Duodenal mucosa (tissue), 2 donors: ENCODE measurements at regions not wholly inside any gene's neighbourhood (a gene's known extent, or its start where the extent isn't known, plus 50 kb on each side); places are given as distances from the start of the nearest gene placed in this dataset.

Experiments
- H3K27ac ChIP-seq: one replicate; pipeline ENCODE4 v1.7.0; 2013; ENCODE audit warnings: low read depth, low read length
- H3K27me3 ChIP-seq, 2 donors: one replicate each; pipeline ENCODE4 v1.7.0; 2013; ENCODE audit warnings: low read length in 2 of 2, control low read depth in 1 of 2; ENCODE audit not compliant: insufficient read depth in 2 of 2, control insufficient read depth in 1 of 2
- H3K36me3 ChIP-seq, 2 donors: one replicate each; pipeline ENCODE4 v1.7.0; 2013; ENCODE audit warnings: low read length in 2 of 2, control low read depth in 1 of 2; ENCODE audit not compliant: insufficient read depth in 2 of 2, control insufficient read depth in 1 of 2
- H3K4me1 ChIP-seq, 2 donors: one replicate each; pipeline ENCODE4 v1.7.0; 2013; ENCODE audit warnings: low read length in 2 of 2, control low read depth in 1 of 2; ENCODE audit not compliant: insufficient read depth in 2 of 2, control insufficient read depth in 1 of 2
- H3K4me3 ChIP-seq, 2 donors: one replicate each; pipeline ENCODE4 v1.7.0; 2013; ENCODE audit warnings: low read length in 2 of 2, low read depth in 1 of 2
- H3K9ac ChIP-seq, 2 donors: one replicate each; pipeline ENCODE4 v1.7.0; 2013; ENCODE audit warnings: low read length in 2 of 2, low read depth in 1 of 2
- H3K9me3 ChIP-seq, 2 donors: one replicate each; pipeline ENCODE4 v1.7.0; 2013; ENCODE audit warnings: low read length in 2 of 2, control low read depth in 1 of 2; ENCODE audit not compliant: control insufficient read depth in 1 of 2

DNA sequence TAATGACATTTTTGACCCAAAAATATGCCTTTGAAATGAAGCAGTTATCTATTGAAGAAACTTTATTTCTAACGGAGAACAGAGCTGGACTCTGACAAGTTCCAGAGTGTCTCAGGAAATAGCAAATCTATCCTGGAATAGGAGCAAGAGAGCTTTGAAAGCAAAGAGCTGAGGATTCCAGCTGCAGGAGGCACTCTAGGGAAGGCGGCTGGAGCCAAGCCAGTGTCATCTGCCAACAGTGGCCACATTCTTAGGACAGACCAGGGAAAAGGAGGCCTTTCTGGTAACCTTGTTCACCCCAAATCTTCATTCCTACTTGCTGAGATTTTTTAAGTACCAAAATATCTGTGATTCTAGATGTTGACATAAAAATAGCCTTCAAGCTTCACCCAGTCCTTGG is 493.5 kb upstream of the B3GAT1 start:
- Histone ChIP-seq H3K36me3 (no peaks in the 10 kb centered on the region), H3K4me3 (no peak overlapping the region), H3K4me1 (no peaks in the 10 kb centered on the region), H3K9me3 (no peaks in the 10 kb centered on the region), H3K9ac (no peak overlapping the region), H3K27ac (no peak overlapping the region), H3K27me3 (no peaks in the 10 kb centered on the region)

DNA sequence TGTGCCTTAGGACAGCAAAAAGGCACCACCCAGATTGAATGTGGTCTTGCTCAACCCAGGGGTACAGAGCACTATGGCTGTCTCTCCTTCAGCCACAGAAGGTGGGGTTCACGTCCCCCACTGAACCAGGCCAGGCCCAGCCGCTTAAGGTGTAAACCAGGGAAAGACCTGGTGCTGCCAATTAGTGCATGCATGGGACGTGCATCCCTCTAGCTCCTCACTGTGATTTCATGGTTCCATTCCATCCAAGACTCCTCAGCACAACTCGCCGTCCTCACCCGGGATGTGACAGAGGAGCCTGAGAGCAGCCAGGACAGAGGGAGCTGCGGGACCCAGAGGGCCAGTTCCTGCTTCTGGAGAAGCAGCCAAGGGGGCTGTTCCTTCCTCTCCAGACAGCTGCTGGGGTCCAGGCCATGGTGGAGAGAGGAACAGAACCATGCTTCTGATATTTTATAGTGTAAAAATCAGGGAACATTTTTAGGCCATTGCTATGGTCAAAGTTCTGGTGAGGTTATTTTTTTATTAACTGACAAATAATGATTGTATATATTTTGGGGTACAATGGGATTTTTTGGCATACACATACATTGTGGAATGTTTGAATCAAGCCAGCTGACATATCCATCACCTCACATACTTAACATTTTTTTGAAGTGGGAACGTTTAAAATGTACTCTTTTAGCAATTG is 492.2 kb upstream of the B3GAT1 start:
- no peaks in the 10 kb centered on the region for H3K4me1 ChIP-seq
- H3K36me3 ChIP-seq, result no peaks in the 10 kb centered on the region
- no peaks in the 10 kb centered on the region for H3K27me3 ChIP-seq
- H3K27ac ChIP-seq, result no peak overlapping the region
- H3K9me3 ChIP-seq, result no peaks in the 10 kb centered on the region
- no peak overlapping the region for H3K4me3 ChIP-seq
- H3K9ac ChIP-seq, result no peak overlapping the region

DNA sequence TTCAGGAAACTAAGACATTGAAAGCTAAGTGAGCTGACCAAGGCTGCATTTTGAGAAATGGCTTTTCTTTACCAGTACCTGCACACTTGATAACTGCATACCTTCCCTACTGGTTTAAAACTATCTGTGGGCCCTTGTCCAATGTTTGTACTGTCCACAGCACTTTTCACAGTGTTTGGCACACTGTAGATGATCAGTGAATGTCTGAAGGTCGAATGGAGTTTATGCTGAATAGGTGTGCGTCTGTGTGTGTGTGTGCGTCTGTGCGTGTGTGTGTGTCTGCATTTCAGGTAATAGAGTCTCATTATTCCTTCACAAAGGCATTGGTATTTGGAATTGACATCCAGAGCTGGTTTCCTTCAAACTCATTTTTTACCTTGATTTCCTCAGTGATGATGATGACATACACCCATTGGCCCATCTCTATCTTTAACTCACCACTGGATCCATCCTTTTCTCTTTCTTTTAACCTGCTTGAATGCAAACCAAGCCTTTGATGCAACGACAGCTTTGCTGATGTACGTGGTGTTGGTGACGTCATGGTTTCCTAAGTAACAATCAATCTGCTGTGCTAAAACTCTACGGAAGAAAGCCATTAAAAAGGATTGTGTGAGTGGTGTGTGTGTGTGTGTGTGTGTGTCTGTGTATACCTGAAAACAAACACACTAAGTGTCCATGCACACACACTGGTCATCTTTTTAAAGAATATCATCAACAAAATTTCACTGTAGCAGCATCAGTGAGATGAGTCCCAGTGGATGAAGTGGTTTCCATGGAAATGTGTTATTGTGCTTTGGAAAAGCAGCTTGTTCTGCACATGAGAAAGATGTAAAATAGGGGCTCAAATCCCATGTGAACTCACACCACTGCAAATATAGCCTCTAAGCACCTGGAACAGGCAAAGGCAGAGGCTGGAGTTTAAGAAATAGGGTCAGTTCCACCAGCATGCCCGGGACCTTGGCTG is 490.2 kb upstream of the B3GAT1 start:
- no peak overlapping the region for H3K27ac ChIP-seq
- H3K9ac ChIP-seq, result no peak overlapping the region
- no peak overlapping the region for H3K4me3 ChIP-seq
- H3K9me3 ChIP-seq, result no peaks in the 10 kb centered on the region
- no peaks in the 10 kb centered on the region for H3K4me1 ChIP-seq
- H3K36me3 ChIP-seq, result no peaks in the 10 kb centered on the region
- no peaks in the 10 kb centered on the region for H3K27me3 ChIP-seq

DNA sequence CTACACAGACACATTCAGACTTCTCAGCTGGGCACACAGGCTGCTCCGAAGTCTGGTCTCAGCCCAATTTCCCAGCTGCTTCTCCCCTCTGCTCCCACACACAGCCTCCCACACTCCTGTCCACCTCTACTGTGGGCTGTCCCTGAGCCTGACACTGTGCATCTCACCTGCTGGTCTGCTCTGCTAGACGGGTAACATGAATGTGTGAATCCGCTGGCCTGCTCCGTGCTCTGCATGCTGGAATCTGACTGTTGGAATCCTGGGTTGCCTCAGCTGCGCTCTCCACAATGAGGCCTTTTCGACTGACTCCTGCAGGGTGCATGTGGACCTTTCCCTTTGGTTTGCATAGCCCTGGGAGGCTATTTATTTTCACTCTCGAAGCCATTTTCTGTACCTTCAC is 489.5 kb upstream of the B3GAT1 start:
- Histone ChIP-seq H3K36me3 (no peaks in the 10 kb centered on the region), H3K27ac (no peak overlapping the region), H3K4me3 (no peak overlapping the region), H3K4me1 (no peaks in the 10 kb centered on the region), H3K9me3 (no peaks in the 10 kb centered on the region), H3K9ac (no peak overlapping the region), H3K27me3 (no peaks in the 10 kb centered on the region)

DNA sequence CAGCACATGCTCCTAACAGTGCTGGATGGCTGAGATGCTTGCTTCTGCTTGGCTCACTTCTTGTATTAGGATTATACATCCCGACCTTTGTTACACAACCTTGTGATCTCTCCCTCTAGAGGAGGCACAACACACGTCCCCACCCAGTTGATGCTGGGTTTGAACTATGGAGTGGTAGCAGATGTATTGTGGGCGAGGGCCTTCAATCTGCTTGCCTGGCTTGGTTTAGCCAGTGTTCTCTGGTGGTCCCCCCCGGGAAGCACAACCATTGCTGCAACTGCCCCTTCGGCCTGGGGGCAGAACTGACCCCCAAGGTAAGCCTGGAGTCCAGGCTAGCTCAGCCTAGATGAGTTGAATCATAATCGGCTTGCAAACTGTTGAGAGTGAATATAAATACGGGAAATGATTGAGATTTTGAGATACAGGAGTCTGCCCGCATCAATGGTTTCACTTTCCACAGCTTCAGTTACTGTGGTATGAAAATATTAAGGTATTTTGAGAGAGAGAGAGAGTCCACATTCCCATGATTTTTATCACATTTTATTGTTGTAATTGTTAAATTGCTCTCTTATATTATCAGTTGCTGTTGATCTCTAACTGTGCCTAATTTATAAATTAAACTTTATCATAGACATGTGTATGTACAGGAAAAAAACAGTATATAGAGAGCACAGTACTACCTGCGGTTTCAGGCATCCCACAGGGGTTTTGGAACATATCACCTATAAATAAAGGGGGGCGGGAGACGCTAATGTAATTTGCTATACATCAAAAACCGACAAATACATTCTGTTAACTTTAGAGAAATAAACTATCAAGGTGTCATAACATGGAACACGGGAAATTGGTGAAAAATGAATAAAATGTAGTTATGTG is 482.0 kb upstream of the B3GAT1 start:
- Histone ChIP-seq H3K4me1 (no peaks in the 10 kb centered on the region), H3K9me3 (no peaks in the 10 kb centered on the region), H3K27me3 (no peaks in the 10 kb centered on the region), H3K4me3 (no peak overlapping the region), H3K9ac (no peak overlapping the region), H3K27ac (no peak overlapping the region), H3K36me3 (no peaks in the 10 kb centered on the region)

DNA sequence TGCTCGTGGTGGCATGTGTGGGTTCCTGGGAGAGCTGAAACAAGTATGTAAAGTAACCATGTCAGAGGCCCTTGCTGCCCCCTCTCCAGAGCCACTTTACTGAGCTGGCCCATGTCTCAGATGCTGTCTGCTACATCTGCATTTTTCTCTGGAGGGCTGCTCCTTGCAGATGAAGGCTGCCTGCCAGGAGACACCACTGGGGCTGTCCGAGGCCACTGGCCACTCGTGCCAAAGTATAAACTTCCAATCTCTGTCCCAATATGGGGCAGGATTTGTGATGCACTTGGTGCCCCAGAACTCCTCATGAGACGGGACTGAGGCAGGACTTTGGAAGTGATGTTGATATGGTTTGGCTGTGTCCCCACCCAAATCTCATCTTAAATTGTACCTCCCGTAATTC is 478.4 kb upstream of the B3GAT1 start:
- H3K4me3 ChIP-seq, result no peak overlapping the region
- H3K27ac ChIP-seq, result no peak overlapping the region
- no peaks in the 10 kb centered on the region for H3K27me3 ChIP-seq
- H3K4me1 ChIP-seq, result no peaks in the 10 kb centered on the region
- no peaks in the 10 kb centered on the region for H3K9me3 ChIP-seq
- no peak overlapping the region for H3K9ac ChIP-seq
- no peaks in the 10 kb centered on the region for H3K36me3 ChIP-seq

DNA sequence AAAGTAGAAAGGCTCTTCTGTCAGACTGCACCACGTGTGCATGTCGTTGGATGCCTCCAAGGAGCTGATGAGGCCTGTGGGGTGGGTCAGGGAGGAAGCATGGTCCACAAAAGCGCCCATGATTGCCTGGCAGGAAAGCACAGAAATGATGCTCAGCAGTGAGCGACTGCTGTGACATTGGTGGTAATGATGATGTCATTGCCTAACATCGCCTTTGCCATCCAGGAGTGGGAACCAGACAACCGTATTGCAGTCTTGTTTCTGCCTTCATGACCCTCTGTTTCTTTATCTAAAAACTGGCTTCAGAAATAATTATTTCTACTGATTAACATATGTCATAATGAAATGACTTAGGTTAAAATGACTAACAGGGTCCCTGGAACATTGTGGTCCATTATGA is 477.8 kb upstream of the B3GAT1 start:
- no peak overlapping the region for H3K27ac ChIP-seq
- H3K9ac ChIP-seq, result no peak overlapping the region
- no peaks in the 10 kb centered on the region for H3K27me3 ChIP-seq
- no peak overlapping the region for H3K4me3 ChIP-seq
- no peaks in the 10 kb centered on the region for H3K9me3 ChIP-seq
- H3K36me3 ChIP-seq, result no peaks in the 10 kb centered on the region
- no peaks in the 10 kb centered on the region for H3K4me1 ChIP-seq

DNA sequence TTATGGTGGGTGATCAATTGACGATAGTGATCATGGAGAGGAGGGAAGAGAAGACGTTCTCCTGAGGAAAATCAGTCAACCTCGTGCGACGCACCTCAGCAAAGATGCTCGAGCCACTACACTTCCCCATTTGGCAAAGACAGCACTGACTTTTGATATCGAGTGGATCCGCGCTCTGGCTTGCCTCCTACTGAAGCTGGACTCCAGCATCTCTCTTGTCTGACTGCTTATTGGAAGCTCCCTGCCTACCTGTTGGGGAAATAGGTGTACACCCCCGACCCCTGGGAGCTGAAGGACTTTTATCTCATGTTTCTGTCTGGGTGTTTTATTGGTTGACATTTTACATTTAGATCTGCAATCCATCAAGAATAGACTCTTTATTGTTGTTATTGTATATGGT is 476.8 kb upstream of the B3GAT1 start:
- H3K9me3 ChIP-seq, result no peaks in the 10 kb centered on the region
- H3K27ac ChIP-seq, result no peak overlapping the region
- H3K9ac ChIP-seq, result no peak overlapping the region

DNA sequence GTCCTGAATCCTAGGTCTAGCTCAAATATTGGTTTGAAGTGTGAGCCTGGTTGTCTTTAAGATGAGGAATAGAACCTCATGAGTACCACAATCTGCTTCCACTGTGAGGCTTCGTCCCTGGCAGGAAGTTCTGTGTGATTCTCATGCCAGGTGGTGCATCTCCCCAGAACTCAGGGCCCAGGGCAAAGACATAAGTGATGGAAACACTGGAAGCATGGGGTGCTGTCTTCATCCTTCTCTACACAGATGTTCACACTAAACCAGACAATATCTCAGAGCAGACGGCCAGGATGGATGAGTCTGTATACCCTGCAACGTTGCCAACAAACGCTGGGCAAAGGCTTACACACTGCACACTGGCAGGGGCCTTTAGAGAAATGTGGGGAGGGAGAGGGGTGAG is 475.9 kb upstream of the B3GAT1 start:
- H3K27me3 ChIP-seq, result no peaks in the 10 kb centered on the region
- H3K36me3 ChIP-seq, result no peaks in the 10 kb centered on the region
- H3K4me3 ChIP-seq, result no peak overlapping the region
- H3K9ac ChIP-seq, result no peak overlapping the region
- H3K27ac ChIP-seq, result no peak overlapping the region
- no peaks in the 10 kb centered on the region for H3K4me1 ChIP-seq
- H3K9me3 ChIP-seq, result no peaks in the 10 kb centered on the region

More for the DNA sequence above, 476.8 kb upstream of the B3GAT1 start:
- no peaks in the 10 kb centered on the region for H3K36me3 ChIP-seq
- H3K4me3 ChIP-seq, result no peak overlapping the region
- H3K27me3 ChIP-seq, result no peaks in the 10 kb centered on the region
- no peaks in the 10 kb centered on the region for H3K4me1 ChIP-seq

DNA sequence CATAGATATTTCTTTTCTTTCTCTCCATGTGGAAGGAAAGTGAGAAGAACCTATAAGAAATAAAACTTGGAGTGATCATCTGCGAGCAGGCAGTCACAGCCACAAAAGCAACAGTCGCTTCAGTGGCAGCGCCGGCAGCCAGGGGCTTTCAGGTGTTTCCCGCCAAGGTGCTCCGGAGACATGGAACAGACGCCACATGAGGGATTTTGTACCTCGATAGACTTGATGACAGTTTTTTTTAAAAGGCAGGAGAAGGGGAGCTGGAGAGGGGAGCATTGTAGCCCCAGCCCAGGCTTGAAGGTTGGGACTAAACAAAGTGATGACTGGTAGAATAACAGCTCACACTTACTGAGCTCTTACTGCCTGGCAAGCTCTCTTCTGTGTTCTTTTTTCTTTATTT is 471.4 kb upstream of the B3GAT1 start:
- Histone ChIP-seq H3K27me3 (no peaks in the 10 kb centered on the region), H3K27ac (no peak overlapping the region), H3K4me1 (no peaks in the 10 kb centered on the region), H3K9ac (no peak overlapping the region), H3K4me3 (no peak overlapping the region), H3K36me3 (no peaks in the 10 kb centered on the region), H3K9me3 (no peaks in the 10 kb centered on the region)
